ENCODE measurements at regions not wholly inside any gene's neighbourhood (a gene's known extent, or its start where the extent isn't known, plus 50 kb on each side); places are given as distances from the start of the nearest gene placed in this dataset.

- no peak for TF ChIP-seq CTCF (IDR thresholded peaks at IDR 0.05; ENCODE audit: low read length, missing control alignments)
- no peak for DNase-seq (ENCODE audit: low read depth)
- H3K4me3 ChIP-seq (replicated peaks; ENCODE audit: low read depth, low read length): no peak overlapping the region
These were observed 261.4 kb downstream of the TJP1 start for GRCh38 chr15:29560896-29561295.

GRCh38 chr15:29558261-29558660 is 264.0 kb downstream of the TJP1 start:
- TF ChIP-seq CTCF (IDR thresholded peaks at IDR 0.05; ENCODE audit: low read length, missing control alignments): no peak
- no peak for DNase-seq (ENCODE audit: low read depth)

DNA sequence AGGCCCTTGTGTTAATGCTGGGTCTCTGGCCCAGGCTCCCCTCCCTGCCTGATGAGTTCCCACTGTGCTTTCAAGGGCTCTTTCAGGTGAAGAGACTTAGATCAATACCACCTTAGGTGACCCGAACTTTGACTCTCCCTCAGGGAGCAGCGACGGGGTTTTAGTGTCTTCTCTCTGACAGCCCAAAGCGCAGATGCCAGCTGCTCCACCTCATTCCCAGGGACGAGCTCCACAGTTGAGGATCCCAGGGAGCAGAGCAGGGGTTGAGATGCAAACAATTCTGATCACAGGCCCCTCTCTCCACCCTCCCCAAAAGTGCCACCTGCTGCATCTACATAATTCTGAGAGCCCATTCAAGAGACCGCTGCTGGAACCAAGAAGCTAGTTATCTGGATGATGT is 265.1 kb downstream of the TJP1 start:
- DNase-seq (ENCODE audit: low read depth): no peak
- H3K4me3 ChIP-seq (replicated peaks; ENCODE audit: low read depth, low read length): no peak overlapping the region
- no peak for TF ChIP-seq CTCF (IDR thresholded peaks at IDR 0.05; ENCODE audit: low read length, missing control alignments)

More at GRCh38 chr15:29558261-29558660, 264.0 kb downstream of the TJP1 start:
- no peak overlapping the region for H3K4me3 ChIP-seq (replicated peaks; ENCODE audit: low read depth, low read length)

DNA sequence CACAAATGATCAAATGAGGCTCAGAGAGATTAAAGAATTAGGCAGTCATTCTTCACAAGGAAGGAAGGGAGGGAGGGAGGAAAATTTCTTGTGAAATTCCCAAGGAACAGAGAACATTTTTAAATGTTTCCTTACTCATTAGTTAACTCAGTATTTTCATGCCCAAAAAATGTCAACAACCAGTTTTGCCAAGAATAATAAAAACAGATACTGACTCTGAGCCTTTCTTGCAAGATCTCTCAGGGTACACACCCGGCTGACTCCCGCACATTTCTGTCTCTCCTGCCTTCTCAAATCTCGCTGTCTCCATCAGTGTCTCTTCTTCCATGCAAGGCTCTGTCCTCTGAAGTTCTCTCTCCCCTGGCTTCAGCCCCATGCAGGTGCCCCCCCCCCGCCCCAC is 265.9 kb downstream of the TJP1 start:
- DNase-seq (ENCODE audit: low read depth): peak; percentile 23
- no peak for TF ChIP-seq CTCF (IDR thresholded peaks at IDR 0.05; ENCODE audit: low read length, missing control alignments)

DNA sequence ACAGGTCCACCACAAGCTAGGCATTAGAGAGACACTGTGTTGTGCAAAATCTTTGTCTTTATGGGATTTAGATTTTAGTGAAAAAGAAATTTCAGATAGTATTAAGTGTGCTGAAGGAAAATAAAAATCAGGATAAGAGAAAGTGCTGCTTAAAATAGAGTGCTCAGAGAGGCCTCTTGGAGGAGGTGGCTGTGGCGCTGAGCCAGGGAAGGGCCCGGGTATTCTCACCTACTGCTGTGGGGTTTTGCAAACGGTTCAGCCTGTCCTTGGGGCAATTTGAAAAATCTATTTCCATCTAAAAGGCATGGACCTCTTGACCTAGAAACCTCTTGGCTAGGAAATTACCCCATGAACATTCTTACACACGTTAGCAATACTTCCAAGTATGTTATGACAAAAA is 267.7 kb downstream of the TJP1 start:
- no peak overlapping the region for H3K4me3 ChIP-seq (replicated peaks; ENCODE audit: low read depth, low read length)
- TF ChIP-seq CTCF (IDR thresholded peaks at IDR 0.05; ENCODE audit: low read length, missing control alignments): no peak
- DNase-seq (ENCODE audit: low read depth): no peak

More for the DNA sequence above, 265.9 kb downstream of the TJP1 start:
- H3K4me3 ChIP-seq (replicated peaks; ENCODE audit: low read depth, low read length): no peak overlapping the region

DNA sequence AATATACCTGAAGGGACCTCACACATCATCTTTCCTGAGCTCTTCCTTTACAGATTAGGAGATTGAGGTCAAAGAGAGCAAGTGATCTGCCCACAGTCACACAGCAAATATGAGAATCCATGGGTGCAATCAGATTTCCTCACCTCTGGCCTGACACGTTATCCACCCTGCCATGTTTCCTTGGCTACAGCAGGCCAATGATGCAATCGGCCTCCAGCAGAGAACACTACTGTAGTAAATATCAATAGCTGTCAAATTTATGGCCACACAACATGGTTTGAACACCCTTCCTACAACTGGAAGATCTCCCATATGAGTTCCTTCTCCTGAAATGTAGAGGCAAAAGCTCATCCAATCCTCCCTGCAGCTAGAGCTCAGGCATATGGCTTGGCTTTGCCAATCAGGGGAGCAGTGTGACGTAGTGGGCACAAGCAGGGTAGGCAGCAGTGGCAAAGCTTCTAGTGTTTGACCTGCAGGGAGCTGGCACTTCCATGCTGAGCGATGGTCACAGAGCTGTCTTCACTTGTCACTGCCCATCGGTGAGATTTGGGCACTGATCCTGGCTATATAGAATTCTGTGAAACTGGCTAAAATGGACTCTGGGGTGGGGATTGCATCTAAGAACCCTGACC is 271.3 kb downstream of the TJP1 start:
- no peak overlapping the region for H3K4me3 ChIP-seq (replicated peaks; ENCODE audit: low read depth, low read length)
- no peak for DNase-seq (ENCODE audit: low read depth)
- TF ChIP-seq CTCF (IDR thresholded peaks at IDR 0.05; ENCODE audit: low read length, missing control alignments): no peak

DNA sequence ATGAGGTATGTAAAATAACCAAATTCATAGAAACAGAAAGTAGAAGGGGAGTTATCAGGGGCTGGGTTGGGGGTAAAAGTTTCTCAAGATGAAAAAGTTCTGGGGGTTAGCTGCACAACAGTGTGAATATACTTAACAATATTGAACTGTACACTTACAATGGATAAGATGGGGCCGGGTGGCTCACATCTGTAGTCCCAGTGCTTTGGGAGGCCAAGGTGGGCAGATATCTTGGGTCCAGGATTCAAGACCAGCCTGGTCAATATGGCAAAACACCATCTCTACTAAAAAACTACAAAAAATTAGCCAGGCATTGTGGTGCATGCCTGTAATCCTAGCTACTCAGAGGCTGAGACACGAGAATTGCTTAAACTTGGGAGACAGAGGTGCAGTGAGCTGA is 274.3 kb downstream of the TJP1 start:
- no peak for TF ChIP-seq CTCF (IDR thresholded peaks at IDR 0.05; ENCODE audit: low read length, missing control alignments)
- H3K4me3 ChIP-seq (replicated peaks; ENCODE audit: low read depth, low read length): no peak overlapping the region
- no peak for DNase-seq (ENCODE audit: low read depth)

Data from fibroblast of pulmonary artery (primary cell).